Motor neuron (in vitro differentiated cells): ENCODE measurements at regions not wholly inside any gene's neighbourhood (a gene's known extent, or its start where the extent isn't known, plus 50 kb on each side); places are given as distances from the start of the nearest gene placed in this dataset.
A peak's percentile ranks its signal among the peaks of the same experiment; 100 is the strongest.
"Not testable (repeated sequence)": the region's sequence is repeated elsewhere in the genome, so short reads cannot be mapped to it uniquely, and the experiment has no call there.

ENCODE experiments used
- ATAC-seq, 8 experiments: fragments of 200-7000 bp; cut with Tn5 transposase; replicated peaks in 6 of 8; 2 replicates each; pipeline ENCODE4 v1.8.0; 2021; ENCODE audit warnings: mild to moderate bottlenecking in 8 of 8, moderate library complexity in 8 of 8
- H3K27ac ChIP-seq, 2 donors: fragments of 250-450 bp; sonication (Bioruptor Pico); 2 replicates each; pipeline ENCODE4 v1.9.0; 2021; ENCODE audit warnings: antibody characterized with exemption in 2 of 2, mild to moderate bottlenecking in 2 of 2, moderate library complexity in 1 of 2
- H3K4me1 ChIP-seq, 2 donors: fragments of 250-450 bp; sonication (Bioruptor Pico); replicated peaks in 1 of 2; 2 replicates each; pipeline ENCODE4 v1.6.1; 2021; ENCODE audit warnings: antibody characterized with exemption in 2 of 2, mild to moderate bottlenecking in 2 of 2, moderate library complexity in 1 of 2
- H3K4me3 ChIP-seq, 5 donors: fragments of 250-450 bp; sonication (Bioruptor Pico); 2 replicates each; pipeline ENCODE4 v1.9.0; 2021; ENCODE audit warnings: antibody characterized with exemption in 5 of 5, mild to moderate bottlenecking in 5 of 5, moderate library complexity in 4 of 5
- WGBS, 10 experiments: fragments of 450-650 bp; shearing (Covaris generic); methylation state at CpG; one replicate each; pipeline ENCODE4 v1.0.0; 2022; 5-methylcytosine and 5-hydroxymethylcytosine counted together
- in situ Hi-C, 9 experiments: fragments of 400-800 bp; cut with MboI; loops; one replicate each; pipeline ENCODE4 v1.15.0; 2021; ENCODE audit warnings: low sequenced_read_pairs in 9 of 9, low pct_unique_long_range_greater_than_20kb in 2 of 9; ENCODE audit not compliant: unreplicated experiment in 9 of 9

DNA sequence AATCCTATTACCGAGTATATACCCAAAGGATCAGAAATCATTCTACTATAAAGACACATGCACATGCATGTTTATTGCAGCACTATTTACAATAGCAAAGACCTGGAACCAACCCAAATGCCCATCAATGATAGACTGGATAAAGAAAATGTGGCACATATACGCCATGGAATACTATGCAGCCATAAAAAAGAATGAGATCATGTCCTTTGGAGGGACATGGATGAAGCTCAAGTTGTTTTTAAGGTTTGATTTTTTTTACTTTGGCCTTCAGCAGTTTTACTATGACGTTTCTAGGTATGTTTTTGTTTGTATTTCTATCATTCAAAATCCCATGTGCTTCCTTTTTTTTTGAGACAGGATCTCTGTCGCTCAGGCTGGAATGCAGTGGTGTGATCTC, 265.8 kb downstream of the SETD4 start:
- ATAC-seq, H3K4me1 ChIP-seq, in situ Hi-C loops, H3K27ac ChIP-seq, H3K4me3 ChIP-seq: not testable (repeated sequence)
- 43 to 100% (median 75%) methylated on average over 1 to 4 of the region's 4 CpGs for WGBS, 10 experiments

DNA sequence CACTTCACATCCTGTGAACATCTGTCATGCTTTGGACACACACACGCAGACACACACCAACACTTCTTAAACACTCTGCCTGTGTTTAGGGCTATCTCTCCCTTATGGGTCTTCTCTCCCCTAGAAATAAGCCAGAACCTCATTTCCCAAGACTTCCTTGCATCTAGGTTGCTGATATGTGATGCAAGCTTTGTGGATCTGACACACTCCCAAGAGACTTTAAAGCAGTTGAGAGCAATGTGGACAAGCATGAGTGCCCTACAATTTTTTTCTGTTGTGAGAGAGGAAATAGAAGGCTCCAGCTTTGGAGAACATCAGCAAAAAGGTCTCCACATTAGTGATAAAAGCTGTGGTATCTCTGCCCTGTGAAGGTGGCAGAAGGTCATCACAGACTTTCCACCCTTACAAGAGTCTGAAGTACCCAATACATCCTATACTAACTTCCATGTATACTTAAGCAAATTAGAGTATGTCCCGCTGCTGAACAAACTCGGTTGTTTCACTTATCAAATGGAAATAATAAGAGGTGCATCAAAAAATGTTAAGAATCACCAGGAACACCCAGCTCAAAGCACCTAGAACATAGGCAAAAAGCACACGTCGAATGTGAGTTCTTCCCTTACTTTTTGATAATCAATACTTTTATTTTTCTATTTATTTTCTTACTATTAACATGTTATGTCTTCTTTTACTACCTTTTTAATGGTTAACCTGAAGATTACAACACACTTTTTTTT, 267.6 kb downstream of the SETD4 start:
- H3K27ac ChIP-seq = no peak overlapping the region
- in situ Hi-C loops = no loop called here
- 64 to 100% (median 90%) methylated on average over 1 to 5 of the region's 5 CpGs for WGBS, 10 experiments
- no peak overlapping the region for H3K4me3 ChIP-seq
- no peak for ATAC-seq
- H3K4me1 ChIP-seq = peaks cover 0 to 8% of the 10 kb centered on the region in 2 donors

DNA sequence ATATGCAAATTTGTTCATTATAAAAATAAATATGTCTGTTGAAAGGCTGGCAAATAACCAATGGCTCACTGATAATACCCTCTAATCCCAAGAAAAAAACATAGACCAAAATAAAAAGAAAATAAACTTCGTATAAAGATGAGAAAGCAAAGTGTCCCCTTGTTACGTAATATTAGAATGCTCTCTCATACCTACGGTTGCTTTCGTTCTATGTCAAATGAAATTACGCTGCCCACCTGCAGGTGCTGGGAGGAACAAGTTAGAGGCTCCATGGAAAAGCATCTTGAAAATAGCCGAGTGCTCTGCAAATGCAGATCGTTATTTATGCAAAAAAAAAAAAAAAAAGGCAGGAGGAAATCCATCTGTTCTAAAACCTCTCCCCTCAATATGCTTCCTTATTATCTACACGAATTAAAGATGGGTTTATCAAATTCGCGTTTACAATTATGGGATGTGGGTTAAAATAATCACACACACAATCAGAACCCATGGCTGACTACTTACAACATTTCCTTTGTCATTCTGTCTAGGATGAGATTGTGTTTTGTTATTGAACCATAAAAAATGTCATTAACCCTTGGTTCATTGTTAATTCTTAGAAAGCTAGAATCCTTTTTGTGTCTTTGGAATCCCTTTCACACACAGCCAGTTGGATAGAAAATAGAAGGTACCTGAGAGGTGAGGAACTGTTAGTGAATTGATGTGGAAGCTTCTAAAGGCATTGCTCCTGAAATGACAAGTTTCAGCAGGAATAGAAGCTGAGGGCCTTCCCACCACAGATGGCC, 268.6 kb downstream of the SETD4 start:
- no peak overlapping the region for H3K4me3 ChIP-seq
- H3K27ac ChIP-seq = no peak overlapping the region
- H3K4me1 ChIP-seq = peaks cover 0 to 8% of the 10 kb centered on the region in 2 donors
- 65 to 88% (median 73%) methylated on average over 5 to 10 of the region's 10 CpGs for WGBS, 10 experiments
- in situ Hi-C loops = no loop called here
- ATAC-seq = peak in 2 of 8 experiments; percentile 14 to 24

DNA sequence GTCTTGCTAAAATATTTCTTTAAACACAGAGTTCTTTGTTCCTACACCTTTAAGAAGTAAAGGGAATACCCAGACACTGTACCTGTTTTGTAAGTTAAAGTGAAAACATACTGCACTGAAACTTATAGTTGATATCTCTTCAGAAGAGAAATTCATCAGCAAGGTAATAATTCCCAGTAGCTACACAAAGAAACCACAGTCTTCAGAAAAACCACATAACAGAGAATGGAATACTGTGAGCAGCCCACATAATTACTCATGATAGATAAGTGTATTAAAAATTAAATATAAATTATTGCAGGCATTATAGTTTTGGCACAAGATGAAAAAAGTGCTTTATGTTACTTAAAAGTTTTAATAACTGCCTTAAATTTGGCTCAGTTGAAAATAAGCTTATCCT, 276.6 kb downstream of the SETD4 start:
- Histone ChIP-seq H3K4me3 (no peak overlapping the region), H3K4me1 (no peaks in the 10 kb centered on the region), H3K27ac (no peak overlapping the region)
- ATAC-seq = no peak
- in situ Hi-C loops = no loop called here

DNA sequence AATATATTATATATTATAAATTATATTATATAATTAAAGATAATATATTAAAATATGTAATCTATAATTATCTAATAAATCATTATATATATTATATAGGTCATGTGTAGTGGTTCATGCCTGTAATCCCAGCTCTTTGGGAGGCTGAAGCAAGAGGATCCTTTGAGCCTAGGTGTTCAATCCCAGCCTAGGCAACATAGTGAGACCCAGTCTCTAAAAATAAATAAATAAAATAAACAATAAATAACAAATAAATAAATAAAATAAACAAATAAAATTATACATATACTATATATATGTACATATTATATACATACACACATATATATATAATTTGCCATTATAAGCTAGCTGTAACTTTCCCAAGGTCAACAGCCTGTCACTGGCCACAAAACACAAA, 277.7 kb downstream of the SETD4 start:
- in situ Hi-C loops = no loop called here
- H3K27ac ChIP-seq = no peak overlapping the region
- no peaks in the 10 kb centered on the region for H3K4me1 ChIP-seq
- H3K4me3 ChIP-seq = no peak overlapping the region
- ATAC-seq = no peak

DNA sequence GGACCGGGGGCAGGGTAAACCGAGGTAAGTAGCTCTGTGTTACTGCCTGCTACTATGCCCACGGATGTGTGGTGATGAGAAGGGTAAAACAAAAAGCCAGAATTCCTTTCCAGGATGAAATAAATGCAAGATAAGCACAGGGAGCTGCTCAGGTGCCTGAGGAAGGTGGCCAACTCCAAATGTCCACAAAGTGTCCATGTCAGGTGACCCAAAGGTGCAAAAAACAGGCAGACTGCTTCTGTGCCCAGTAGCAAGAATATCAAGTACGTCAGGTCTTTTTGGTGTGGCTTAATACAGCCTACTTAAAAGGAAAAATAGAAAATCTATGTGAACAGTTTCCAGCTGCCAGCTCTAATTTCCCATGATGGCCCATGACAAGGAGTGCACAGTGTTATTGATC, 279.3 kb downstream of the SETD4 start:
- Histone ChIP-seq H3K27ac (no peak overlapping the region), H3K4me1 (no peaks in the 10 kb centered on the region), H3K4me3 (no peak overlapping the region)
- no peak for ATAC-seq
- in situ Hi-C loops = no loop called here
- WGBS, 10 experiments = 0 to 96% (median 54%) methylated on average over 1 to 4 of the region's 4 CpGs; no CpG with 5 or more reads in 4 of the 10 experiments

DNA sequence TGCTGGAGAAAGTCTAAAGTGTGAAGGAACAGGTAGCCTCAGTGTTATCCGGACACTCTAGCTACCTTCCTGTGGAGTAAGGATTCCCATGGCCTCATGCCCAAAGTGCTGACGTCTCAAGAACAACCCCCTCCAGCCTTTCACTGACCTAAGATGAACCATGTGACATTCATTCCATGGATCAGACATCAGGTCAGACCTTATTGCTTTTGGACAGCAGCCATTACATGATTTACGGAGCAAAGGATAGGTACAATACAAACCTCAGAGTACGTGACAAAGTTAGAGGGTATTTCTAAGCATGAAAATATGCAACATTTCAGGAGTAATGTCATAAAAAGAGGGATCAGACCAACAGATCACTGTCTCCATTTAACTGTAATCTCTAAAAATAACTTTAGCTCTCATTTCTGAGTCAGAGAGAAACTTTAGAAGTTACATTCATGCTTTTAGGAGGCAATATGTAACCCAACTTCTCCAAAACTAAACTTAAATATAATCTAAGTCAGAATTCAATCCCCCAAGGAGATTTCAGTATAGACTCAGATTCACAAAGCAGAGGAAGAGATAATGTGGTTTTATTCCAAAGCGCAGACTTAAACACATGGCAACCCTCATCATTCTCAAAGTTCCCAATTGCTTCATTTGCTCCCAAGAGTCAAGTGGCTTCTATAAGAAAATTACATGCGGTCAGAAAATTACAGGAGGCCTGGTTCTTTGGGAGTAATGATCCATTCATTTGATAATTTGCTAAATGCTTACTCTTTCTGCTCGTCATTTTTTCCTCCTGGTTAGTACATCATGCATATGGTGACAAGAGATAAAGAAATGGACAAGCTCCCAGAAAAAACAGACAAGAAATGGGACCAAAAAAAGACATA, 280.4 kb downstream of the SETD4 start:
- 26 to 100% (median 78%) methylated on average over 2 to 7 of the region's 7 CpGs for WGBS, 10 experiments
- Histone ChIP-seq H3K4me1 (no peaks in the 10 kb centered on the region), H3K4me3 (no peak overlapping the region), H3K27ac (no peak overlapping the region)
- ATAC-seq = no peak
- in situ Hi-C loops = no loop called here

DNA sequence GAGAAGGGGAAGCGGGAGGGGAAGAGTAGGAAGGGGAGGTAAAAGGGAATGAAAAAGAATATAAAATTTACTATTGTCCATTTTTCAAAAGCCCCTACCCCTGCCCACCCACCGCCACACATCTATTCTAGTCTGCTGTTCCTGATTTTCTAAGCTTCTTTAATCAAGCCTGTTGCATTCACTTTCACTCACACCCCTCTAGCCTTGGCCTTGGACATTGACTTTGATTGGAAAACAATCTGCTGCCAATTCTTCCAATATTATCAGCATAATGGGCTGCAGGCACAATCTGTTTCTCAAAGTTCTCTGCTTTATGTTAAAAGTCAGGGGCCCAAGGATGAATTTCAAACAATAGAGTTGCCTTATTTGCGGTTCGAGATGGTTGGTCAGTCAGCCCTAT, 281.2 kb downstream of the SETD4 start:
- WGBS, 10 experiments = 40 to 100% (median 90%) methylated on average over 1 to 4 of the region's 4 CpGs; no CpG with 5 or more reads in 3 of the 10 experiments
- H3K4me1 ChIP-seq = no peaks in the 10 kb centered on the region
- in situ Hi-C loops = no loop called here

DNA sequence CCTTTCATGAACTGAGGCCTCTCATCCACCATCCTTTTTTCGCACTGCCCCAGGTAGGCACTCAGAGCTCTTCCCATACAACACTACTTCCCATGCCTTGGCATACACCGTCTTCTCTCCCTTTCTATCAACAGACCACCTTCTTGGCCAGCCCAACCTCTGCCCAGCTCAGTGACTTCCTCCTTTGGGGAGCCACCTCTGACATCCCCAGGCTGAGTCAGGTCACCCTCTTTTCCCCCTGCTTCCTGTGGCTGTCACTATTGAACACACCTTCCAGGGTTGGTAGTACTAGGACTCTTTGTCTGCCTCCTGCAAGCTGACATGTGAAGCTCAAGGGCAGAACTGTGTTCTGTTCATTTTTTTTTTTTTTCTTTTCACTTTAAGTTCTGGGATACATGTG, 283.2 kb downstream of the SETD4 start:
- ATAC-seq = no peak
- H3K4me1 ChIP-seq = no peaks in the 10 kb centered on the region
- H3K27ac ChIP-seq = no peak overlapping the region
- 64 to 100% (median 87%) methylated on average over 1 to 2 of the region's 2 CpGs; no CpG with 5 or more reads in 4 of the 10 experiments for WGBS, 10 experiments
- in situ Hi-C loops = no loop called here
- H3K4me3 ChIP-seq = no peak overlapping the region

More for the DNA sequence above, 281.2 kb downstream of the SETD4 start:
- ATAC-seq = no peak
- no peak overlapping the region for H3K4me3 ChIP-seq
- no peak overlapping the region for H3K27ac ChIP-seq

DNA sequence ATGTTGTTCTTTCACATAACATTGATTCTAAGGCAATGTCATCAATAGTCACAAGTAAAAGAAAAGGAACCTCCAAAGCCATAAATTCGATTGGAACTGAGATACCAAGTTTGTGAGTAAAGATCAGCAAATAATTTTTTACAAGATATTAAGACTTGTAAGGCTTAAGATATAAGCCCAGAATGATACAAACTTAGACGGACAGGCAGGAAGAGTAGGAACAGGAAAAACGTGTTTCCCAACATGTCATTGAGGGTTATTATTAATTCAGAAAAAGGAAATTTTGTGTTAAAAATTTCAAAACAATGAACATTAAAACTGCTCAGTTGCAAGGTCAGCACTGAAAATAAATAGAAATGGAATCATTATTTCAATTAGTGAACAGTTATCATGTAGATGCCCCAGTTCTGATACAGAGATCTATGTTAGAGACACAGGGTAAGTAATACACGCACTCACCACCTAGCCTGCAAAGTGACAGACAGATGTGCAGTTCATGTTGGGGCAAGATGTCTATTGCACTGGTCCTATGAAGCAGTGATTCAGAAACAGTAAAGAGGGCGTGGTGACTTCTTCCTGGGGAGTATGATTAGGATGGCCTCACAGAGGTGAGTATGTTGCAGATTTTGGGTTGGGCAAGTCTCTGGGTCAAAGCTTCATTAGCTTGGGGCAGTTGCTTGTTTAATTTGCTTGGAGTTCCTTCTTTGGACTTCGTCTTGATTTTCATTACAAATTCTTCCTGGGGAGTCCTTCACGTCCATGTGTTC, 284.4 kb downstream of the SETD4 start:
- 25 to 100% (median 69%) methylated on average over 2 to 7 of the region's 7 CpGs for WGBS, 10 experiments
- peak in 2 of 8 experiments; percentile 24 to 48 for ATAC-seq
- in situ Hi-C loops = no loop called here

DNA sequence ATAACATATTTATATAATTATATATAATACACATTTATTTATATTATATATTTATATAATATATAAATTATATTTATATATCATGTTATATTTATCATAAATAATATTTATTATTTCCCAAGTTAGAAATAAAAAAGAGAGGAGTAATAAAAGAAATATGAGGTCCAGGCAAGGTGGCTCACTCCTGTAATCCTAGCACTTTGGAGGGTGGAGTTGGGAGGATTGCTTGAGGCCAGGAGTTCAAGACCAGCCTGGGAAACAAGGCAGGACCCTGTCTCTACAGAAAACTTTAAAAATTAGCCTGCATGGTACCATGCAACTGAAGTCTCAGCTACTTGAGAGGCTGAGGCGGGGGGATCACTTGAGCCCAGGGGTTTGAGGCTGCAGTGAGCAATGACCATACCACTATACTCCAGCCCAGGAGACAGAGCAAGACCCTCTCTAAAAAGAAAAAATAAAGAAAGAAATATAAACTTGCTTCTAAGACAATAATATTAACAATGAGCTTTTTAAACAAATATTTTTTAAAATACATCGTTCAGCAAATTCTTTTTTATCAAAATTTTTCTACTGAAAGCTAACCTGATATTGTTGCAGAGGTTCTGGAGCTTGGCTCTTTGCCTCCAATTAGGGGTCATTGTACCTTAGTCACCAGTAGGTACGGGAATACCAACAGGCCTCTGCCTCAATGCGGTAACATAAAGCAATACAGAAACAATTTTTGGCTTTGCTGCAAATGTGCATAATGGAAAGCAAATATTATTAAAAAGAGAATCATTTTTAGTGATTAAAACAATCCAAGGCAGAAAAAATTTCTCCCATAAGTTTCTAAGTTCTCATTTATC, 290.0 kb downstream of the SETD4 start:
- no peaks in the 10 kb centered on the region for H3K4me1 ChIP-seq
- H3K27ac ChIP-seq = no peak overlapping the region
- WGBS, 10 experiments = 67 to 100% (median 85%) methylated on average over 1 to 4 of the region's 4 CpGs
- ATAC-seq = no peak
- no peak overlapping the region for H3K4me3 ChIP-seq
- in situ Hi-C loops = no loop called here

More for the DNA sequence above, 284.4 kb downstream of the SETD4 start:
- H3K27ac ChIP-seq = no peak overlapping the region
- no peak overlapping the region for H3K4me3 ChIP-seq
- no peaks in the 10 kb centered on the region for H3K4me1 ChIP-seq

DNA sequence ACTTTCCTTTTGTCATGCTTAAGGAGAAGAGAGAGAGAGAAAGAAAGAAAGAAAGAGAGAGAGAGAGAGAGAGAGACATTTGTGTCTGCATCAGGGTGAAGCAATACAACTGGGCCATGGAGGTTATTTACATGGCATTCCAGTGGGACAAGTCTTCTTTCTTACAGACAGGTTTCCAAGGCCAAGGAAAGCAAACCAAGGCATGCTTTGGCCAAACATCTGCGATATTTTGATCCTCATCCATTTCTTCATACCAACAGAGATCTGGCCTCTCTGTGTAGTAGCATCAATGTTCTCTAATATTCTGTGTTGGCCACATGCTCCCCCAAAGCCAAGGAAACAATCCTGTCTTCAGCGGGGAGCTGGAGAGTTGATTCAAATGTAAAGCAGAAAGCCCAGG, 292.1 kb downstream of the SETD4 start:
- no peak for ATAC-seq
- Histone ChIP-seq H3K4me3 (no peak overlapping the region), H3K4me1 (no peaks in the 10 kb centered on the region), H3K27ac (no peak overlapping the region)
- 0 to 100% (median 63%) methylated on average over 1 to 2 of the region's 2 CpGs for WGBS, 10 experiments
- in situ Hi-C loops = no loop called here
